GM21619 (cell line): ENCODE measurements at regions not wholly inside any gene's neighbourhood (a gene's known extent, or its start where the extent isn't known, plus 50 kb on each side); places are given as distances from the start of the nearest gene placed in this dataset.
"Not testable (repeated sequence)": the region's sequence is repeated elsewhere in the genome, so short reads cannot be mapped to it uniquely, and the experiment has no call there.

Experiments used
- ATAC-seq: cut with Tn5 transposase; IDR thresholded peaks from one replicate; pipeline ENCODE4 v1.9.1; 2021; ENCODE audit not compliant: unreplicated experiment

GRCh38 chr9:41367301-41367700 lies 178.2 kb upstream of the ZNG1F start:
- not testable (repeated sequence) for ATAC-seq

GRCh38 chr9:41361790-41362189 lies 172.7 kb upstream of the ZNG1F start:
- ATAC-seq, result not testable (repeated sequence)

- ATAC-seq, result not testable (repeated sequence)
Measured at GRCh38 chr9:41359116-41359515, 170.0 kb upstream of the ZNG1F start.

GRCh38 chr9:41358682-41359081 lies 169.6 kb upstream of the ZNG1F start:
- ATAC-seq, result not testable (repeated sequence)

- ATAC-seq, result not testable (repeated sequence)
Measured at GRCh38 chr9:41357918-41358404, 168.8 kb upstream of the ZNG1F start.

- ATAC-seq, result not testable (repeated sequence)
Measured at GRCh38 chr9:41357350-41357748, 168.2 kb upstream of the ZNG1F start.

GRCh38 chr9:41356588-41357349 lies 167.7 kb upstream of the ZNG1F start:
- ATAC-seq, result not testable (repeated sequence)

GRCh38 chr9:41355712-41356450 lies 166.8 kb upstream of the ZNG1F start:
- not testable (repeated sequence) for ATAC-seq

- ATAC-seq, result not testable (repeated sequence)
Measured at GRCh38 chr9:41354978-41355377, 165.9 kb upstream of the ZNG1F start.

- not testable (repeated sequence) for ATAC-seq
Measured at GRCh38 chr9:41354060-41354934, 165.2 kb upstream of the ZNG1F start.

GRCh38 chr9:41353026-41353425 lies 163.9 kb upstream of the ZNG1F start:
- not testable (repeated sequence) for ATAC-seq

- not testable (repeated sequence) for ATAC-seq
Measured at GRCh38 chr9:41352390-41352789, 163.3 kb upstream of the ZNG1F start.

- ATAC-seq, result not testable (repeated sequence)
Measured at GRCh38 chr9:41347893-41348292, 158.8 kb upstream of the ZNG1F start.

- not testable (repeated sequence) for ATAC-seq
Measured at GRCh38 chr9:41332562-41332961, 143.4 kb upstream of the ZNG1F start.

- not testable (repeated sequence) for ATAC-seq
Measured at GRCh38 chr9:41321277-41321676, 132.2 kb upstream of the ZNG1F start.

- not testable (repeated sequence) for ATAC-seq
Measured at GRCh38 chr9:41308953-41309352, 119.8 kb upstream of the ZNG1F start.

GRCh38 chr9:41285744-41286143 lies 96.6 kb upstream of the ZNG1F start:
- ATAC-seq, result not testable (repeated sequence)

- ATAC-seq, result not testable (repeated sequence)
Measured at GRCh38 chr9:41280299-41281238, 91.5 kb upstream of the ZNG1F start.

GRCh38 chr9:41279437-41279836 lies 90.3 kb upstream of the ZNG1F start:
- ATAC-seq, result not testable (repeated sequence)

GRCh38 chr9:41279033-41279432 lies 89.9 kb upstream of the ZNG1F start:
- not testable (repeated sequence) for ATAC-seq
